IMR-90 (cell line): ENCODE measurements at regions not wholly inside any gene's neighbourhood (a gene's known extent, or its start where the extent isn't known, plus 50 kb on each side); places are given as distances from the start of the nearest gene placed in this dataset.

Experiments used
- ATAC-seq: fragments of 200-7000 bp; cut with Tn5 transposase; 2 replicates; pipeline ENCODE4 v1.9.1; 2020; ENCODE audit warnings: low read depth, mild to moderate bottlenecking, moderate library complexity
- BruUV-seq: library from RNA; stranded (reverse); fragments of 400-500 nt; replicated peaks from 2 replicates; lab custom pipeline; 2021; lab: Mats Ljungman, UMichigan
- CTCF ChIA-PET: fragments of 300-600 bp; formaldehyde crosslinking; extraction: SDS; loops from one replicate; lab custom pipeline; 2021; ENCODE audit warnings: antibody characterized with exemption; lab: Yijun Ruan, JAX
- POLR2A ChIA-PET: fragments of 300-600 bp; sonication (Branson Sonifier 250); formaldehyde crosslinking; loops from one replicate; lab custom pipeline; 2022; ENCODE audit warnings: antibody characterized with exemption; ENCODE audit not compliant: unreplicated experiment; lab: Charles Lee
- DNase-seq: peaks from one replicate; pipeline ENCODE4 v3.0.0; 2013
- H2AFZ ChIP-seq: replicated peaks from 2 replicates; pipeline ENCODE3; 2013; ENCODE audit warnings: low read length, mild to moderate bottlenecking; ENCODE audit not compliant: poor library complexity
- H2AK5ac ChIP-seq: 2 replicates; pipeline ENCODE4 v1.6.1; 2013; ENCODE audit warnings: low read depth, low read length, inconsistent platforms
- H2AK9ac ChIP-seq: replicated peaks from 2 replicates; pipeline ENCODE3; 2013; ENCODE audit warnings: mild to moderate bottlenecking, low read depth, low read length, moderate library complexity; ENCODE audit not compliant: poor library complexity
- H2BK120ac ChIP-seq: 2 replicates; pipeline ENCODE4 v1.6.1; 2013; ENCODE audit warnings: low read depth, low read length, inconsistent platforms
- H2BK15ac ChIP-seq: 3 replicates; pipeline ENCODE4 v1.6.1; 2013; ENCODE audit warnings: low read depth, low read length, inconsistent platforms
- H2BK20ac ChIP-seq: 2 replicates; pipeline ENCODE4 v1.6.1; 2013; ENCODE audit warnings: low read depth, mild to moderate bottlenecking, inconsistent platforms, low read length, moderate library complexity
- H2BK5ac ChIP-seq: 2 replicates; pipeline ENCODE4 v1.6.1; 2013; ENCODE audit warnings: mild to moderate bottlenecking, low read depth, low read length, inconsistent platforms; ENCODE audit not compliant: poor library complexity, severe bottlenecking
- H3K14ac ChIP-seq: replicated peaks from 2 replicates; pipeline ENCODE4 v1.6.1; 2013; ENCODE audit warnings: low read depth, low read length, inconsistent platforms
- H3K18ac ChIP-seq: 2 replicates; pipeline ENCODE4 v1.6.1; 2013; ENCODE audit warnings: low read depth, low read length, control low read depth
- H3K23ac ChIP-seq: 2 replicates; pipeline ENCODE4 v1.6.1; 2013; ENCODE audit warnings: low read depth, low read length, inconsistent platforms
- H3K27ac ChIP-seq: 2 replicates; pipeline ENCODE4 v1.5.1; 2013; ENCODE audit warnings: mild to moderate bottlenecking, control low read depth, low read length; ENCODE audit not compliant: insufficient read depth
- H3K27me3 ChIP-seq: 2 replicates; pipeline ENCODE4 v1.6.1; 2013; ENCODE audit warnings: low read length; ENCODE audit not compliant: control insufficient read depth, insufficient read depth
- H3K36me3 ChIP-seq: 2 replicates; pipeline ENCODE4 v1.6.1; 2013; ENCODE audit warnings: low read length, mixed read lengths; ENCODE audit not compliant: control insufficient read depth, insufficient read depth
- H3K4ac ChIP-seq: 2 replicates; pipeline ENCODE4 v1.6.1; 2013; ENCODE audit warnings: low read depth, low read length, inconsistent platforms
- H3K4me1 ChIP-seq: 2 replicates; pipeline ENCODE4 v1.6.1; 2013; ENCODE audit warnings: low read length, mixed read lengths; ENCODE audit not compliant: control insufficient read depth, insufficient read depth
- H3K4me2 ChIP-seq: 2 replicates; pipeline ENCODE4 v1.6.1; 2013; ENCODE audit warnings: low read depth, mild to moderate bottlenecking, control low read depth, low read length, moderate library complexity
- H3K4me3 ChIP-seq: 2 replicates; pipeline ENCODE4 v1.5.1; 2013; ENCODE audit warnings: low read depth, mild to moderate bottlenecking, control low read depth, low read length, moderate library complexity; ENCODE audit not compliant: insufficient read depth
- H3K56ac ChIP-seq: 2 replicates; pipeline ENCODE4 v1.6.1; 2013; ENCODE audit warnings: low read length, inconsistent platforms; ENCODE audit not compliant: insufficient read depth; ENCODE audit errors: extremely low read depth
- H3K79me1 ChIP-seq, 2 experiments: 2 replicates each; pipeline ENCODE4 v1.6.1; 2013; ENCODE audit warnings: low read length in 2 of 2, inconsistent platforms in 1 of 2, low read depth in 1 of 2
- H3K9ac ChIP-seq: 2 replicates; pipeline ENCODE4 v1.6.1; 2013; ENCODE audit warnings: low read depth, low read length, control low read depth
- H3K9me1 ChIP-seq: 2 replicates; pipeline ENCODE4 v1.6.1; 2013; ENCODE audit warnings: low read length, inconsistent platforms; ENCODE audit not compliant: insufficient read depth
- H3K9me3 ChIP-seq: 2 replicates; pipeline ENCODE4 v1.6.1; 2013; ENCODE audit warnings: low read length; ENCODE audit not compliant: control insufficient read depth, insufficient read depth
- H4K20me1 ChIP-seq: 2 replicates; pipeline ENCODE4 v1.6.1; 2013; ENCODE audit warnings: low read length, inconsistent platforms; ENCODE audit not compliant: insufficient read depth
- H4K5ac ChIP-seq: 2 replicates; pipeline ENCODE4 v1.6.1; 2013; ENCODE audit warnings: mild to moderate bottlenecking, low read depth, low read length, control low read depth
- H4K8ac ChIP-seq, 2 experiments: 2 replicates each; pipeline ENCODE4 v1.6.1; 2013; ENCODE audit warnings: low read depth in 2 of 2, low read length in 2 of 2, control low read depth in 1 of 2, inconsistent platforms in 1 of 2
- H4K91ac ChIP-seq: 2 replicates; pipeline ENCODE4 v1.6.1; 2013; ENCODE audit warnings: low read depth, low read length, inconsistent platforms; ENCODE audit not compliant: insufficient read depth
- BHLHE40 ChIP-seq: fragments of 150-350 bp; IDR thresholded peaks from 2 replicates; pipeline ENCODE4 v1.6.1; 2016; ENCODE audit warnings: mild to moderate bottlenecking, low read depth, low read length
- CHD1 ChIP-seq: IDR thresholded peaks from 2 replicates; pipeline ENCODE4 v1.6.1; 2012; ENCODE audit warnings: low read depth, low read length, improper control_type of control experiment
- POLR2A ChIP-seq: IDR thresholded peaks from 2 replicates; pipeline ENCODE4 v1.6.1; 2012; ENCODE audit warnings: mild to moderate bottlenecking, low read depth, low read length
- RCOR1 ChIP-seq: IDR thresholded peaks from 2 replicates; pipeline ENCODE4 v1.6.1; 2012; ENCODE audit warnings: mild to moderate bottlenecking, low read length, improper control_type of control experiment; ENCODE audit not compliant: insufficient replicate concordance
- SMC3 ChIP-seq: fragments of 150-350 bp; IDR thresholded peaks from 2 replicates; pipeline ENCODE4 v1.6.1; 2016; ENCODE audit warnings: low read depth, mild to moderate bottlenecking, antibody characterized with exemption, low read length, moderate library complexity
- WGBS, 2 experiments: methylation state at CpG; one replicate each; pipeline versions ENCODE4 v1.1.5 to v1.1.7; 2013; ENCODE audit warnings: missing lambda C conversion rate in 2 of 2; ENCODE audit not compliant: insufficient read length in 1 of 2; ENCODE audit errors: extremely low coverage in 2 of 2; 5-methylcytosine and 5-hydroxymethylcytosine counted together
- dilution Hi-C: fragments of 300-500 bp; cut with HindIII; formaldehyde crosslinking; loops from one replicate; pipeline ENCODE4 v1.14.3; 2018; ENCODE audit warnings: low sequenced_read_pairs; ENCODE audit not compliant: unreplicated experiment
- in situ Hi-C: fragments of 300-500 bp; cut with MboI; formaldehyde crosslinking; loops from 3 replicates; pipeline ENCODE4 v1.14.3; 2019; ENCODE audit warnings: low sequenced_read_pairs, inconsistent platforms, mixed read lengths
- intact Hi-C: fragments of 100-400 bp; cut with micrococcal nuclease; formaldehyde crosslinking; loops from 2 replicates; pipeline ENCODE4 v1.10.0; 2022
- TF ChIP-seq, protein P1 (sequence below): conservative IDR thresholded peaks from 2 replicates; pipeline ENCODE4 v1.5.1; 2012; ENCODE audit warnings: mild to moderate bottlenecking, low read depth, low read length, improper control_type of control experiment

DNA sequence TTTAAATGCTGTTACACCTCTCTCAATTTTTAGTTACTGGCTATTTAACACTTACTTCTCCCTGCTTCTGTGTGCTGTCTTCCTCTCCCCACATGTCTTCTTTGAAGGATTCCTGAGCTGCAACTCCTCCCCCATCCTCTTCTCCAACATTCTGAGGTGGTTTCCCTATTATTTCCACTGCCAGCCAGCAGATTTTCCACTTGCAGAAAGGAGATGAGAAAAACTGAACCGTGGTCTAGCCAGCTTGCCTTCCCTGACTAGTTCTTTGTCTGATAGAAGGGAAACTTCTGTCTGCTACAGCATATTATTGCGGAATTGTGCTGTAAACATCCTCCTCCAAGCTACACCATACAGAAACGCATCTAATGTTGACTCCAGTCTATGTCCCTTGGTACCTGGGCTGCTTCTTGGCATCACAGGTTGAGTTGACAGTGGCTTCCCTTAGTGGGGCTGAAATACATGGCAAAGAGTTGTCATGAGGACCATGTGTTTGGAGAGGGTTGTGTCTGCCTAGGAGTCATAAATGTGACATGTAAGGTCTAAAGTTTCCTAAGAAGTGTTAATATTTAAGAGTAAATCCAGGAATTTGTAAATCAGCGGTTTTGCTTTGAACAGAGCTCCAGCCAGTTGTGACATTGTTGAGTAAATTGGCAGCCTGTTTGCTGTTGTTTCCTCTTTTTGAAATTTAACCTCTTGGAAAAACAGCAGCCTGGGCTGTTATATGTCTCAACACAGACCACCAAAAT lies 68.3 kb upstream of the RND3 start (continued):
- TF ChIP-seq RCOR1: no peak

DNA sequence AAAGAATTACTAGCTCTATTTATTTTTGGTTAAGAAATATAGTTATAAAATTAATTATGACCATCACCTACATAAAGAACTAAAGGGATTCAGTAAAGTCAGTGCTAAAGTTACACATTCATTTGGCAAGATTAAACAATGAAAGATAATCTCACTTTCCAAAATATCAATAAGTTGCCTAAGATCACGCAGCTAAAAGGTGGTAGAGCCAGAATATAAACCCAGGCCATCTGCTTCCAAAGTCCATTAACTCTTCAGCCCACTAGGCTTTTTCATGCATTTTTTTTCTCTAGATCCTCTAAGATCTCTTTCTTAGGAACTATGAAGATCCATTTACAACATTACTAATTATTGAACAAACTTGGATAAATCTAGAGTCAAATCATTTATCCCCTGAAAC lies 66.6 kb upstream of the RND3 start:
- H3K79me1 ChIP-seq: no peaks in the 10 kb centered on the region
- no peaks in the 10 kb centered on the region for H3K27me3 ChIP-seq
- no peak overlapping the region for H3K4me2 ChIP-seq
- H2AK5ac ChIP-seq: no peak overlapping the region
- H4K8ac ChIP-seq: no peak overlapping the region
- H3K4me3 ChIP-seq: no peak overlapping the region
- no TSS peak for BruUV-seq
- no peaks in the 10 kb centered on the region for H4K20me1 ChIP-seq
- H3K56ac ChIP-seq: no peak overlapping the region
- no peak overlapping the region for H4K5ac ChIP-seq
- no peak overlapping the region for H2BK120ac ChIP-seq
- H3K36me3 ChIP-seq: no peaks in the 10 kb centered on the region
- no peak overlapping the region for H3K14ac ChIP-seq
- ChIA-PET CTCF (interaction anchor here (0.5 kb wide), 1 partner anchor 458 kb away, joined by 3 read pairs; no protein-coding TSS in a partner anchor), POLR2A (no interaction called here)
- ATAC-seq (no peak), DNase-seq (no peak)
- H3K9me1 ChIP-seq: no peaks in the 10 kb centered on the region
- H3K4me1 ChIP-seq: peaks cover 9% of the 10 kb centered on the region
- H2BK15ac ChIP-seq: no peak overlapping the region
- no peak overlapping the region for H3K18ac ChIP-seq
- no peak overlapping the region for H3K4ac ChIP-seq
- dilution Hi-C loops (no loop called here), intact Hi-C loops (no loop called here), in situ Hi-C loops (no loop called here)
- no peak overlapping the region for H3K9ac ChIP-seq
- H2AK9ac ChIP-seq: no peak overlapping the region
- TF ChIP-seq, protein P1, sequence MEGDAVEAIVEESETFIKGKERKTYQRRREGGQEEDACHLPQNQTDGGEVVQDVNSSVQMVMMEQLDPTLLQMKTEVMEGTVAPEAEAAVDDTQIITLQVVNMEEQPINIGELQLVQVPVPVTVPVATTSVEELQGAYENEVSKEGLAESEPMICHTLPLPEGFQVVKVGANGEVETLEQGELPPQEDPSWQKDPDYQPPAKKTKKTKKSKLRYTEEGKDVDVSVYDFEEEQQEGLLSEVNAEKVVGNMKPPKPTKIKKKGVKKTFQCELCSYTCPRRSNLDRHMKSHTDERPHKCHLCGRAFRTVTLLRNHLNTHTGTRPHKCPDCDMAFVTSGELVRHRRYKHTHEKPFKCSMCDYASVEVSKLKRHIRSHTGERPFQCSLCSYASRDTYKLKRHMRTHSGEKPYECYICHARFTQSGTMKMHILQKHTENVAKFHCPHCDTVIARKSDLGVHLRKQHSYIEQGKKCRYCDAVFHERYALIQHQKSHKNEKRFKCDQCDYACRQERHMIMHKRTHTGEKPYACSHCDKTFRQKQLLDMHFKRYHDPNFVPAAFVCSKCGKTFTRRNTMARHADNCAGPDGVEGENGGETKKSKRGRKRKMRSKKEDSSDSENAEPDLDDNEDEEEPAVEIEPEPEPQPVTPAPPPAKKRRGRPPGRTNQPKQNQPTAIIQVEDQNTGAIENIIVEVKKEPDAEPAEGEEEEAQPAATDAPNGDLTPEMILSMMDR: no peak
- TF ChIP-seq POLR2A (no peak), BHLHE40 (no peak), SMC3 (no peak), CHD1 (no peak)
- no peaks in the 10 kb centered on the region for H3K9me3 ChIP-seq
- no peak overlapping the region for H2AFZ ChIP-seq
- H4K91ac ChIP-seq: no peak overlapping the region
- no peak overlapping the region for H3K27ac ChIP-seq
- no peak overlapping the region for H2BK5ac ChIP-seq
- WGBS, 2 experiments: no CpG with 5 or more reads among the region's 1 CpG
- no peak overlapping the region for H3K23ac ChIP-seq
- H2BK20ac ChIP-seq: no peak overlapping the region
